GM04503 (cell line): ENCODE measurements at regions not wholly inside any gene's neighbourhood (a gene's known extent, or its start where the extent isn't known, plus 50 kb on each side); places are given as distances from the start of the nearest gene placed in this dataset.
"Not testable (repeated sequence)": the region's sequence is repeated elsewhere in the genome, so short reads cannot be mapped to it uniquely, and the experiment has no call there.

Experiments
- DNase-seq: peaks from one replicate; pipeline ENCODE4 v3.0.0-alpha.2; 2012; ENCODE audit warnings: low read depth

DNA sequence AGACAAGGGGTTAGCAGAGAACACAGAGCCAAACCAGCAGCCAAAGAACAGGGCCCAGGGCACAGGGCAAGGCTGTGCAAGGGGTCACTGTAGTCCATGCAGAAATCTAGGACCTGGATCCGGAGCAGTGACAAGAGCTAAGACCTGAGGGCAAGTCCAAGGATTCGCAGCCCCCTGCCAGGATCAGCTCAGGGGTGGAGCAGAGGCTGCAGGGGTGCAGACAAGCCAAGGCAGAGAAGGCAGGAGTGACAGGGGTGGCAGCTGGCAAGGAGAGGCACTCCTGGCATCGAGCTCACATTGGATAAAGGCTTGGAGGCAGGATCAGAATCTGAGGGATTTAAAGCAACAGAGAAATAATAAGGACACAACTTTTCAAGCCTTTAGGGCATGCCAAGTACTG lies 80.7 kb upstream of the NANOS1 start:
- no peak for DNase-seq

GRCh38 chr10:118950190-118950680 lies 79.3 kb upstream of the NANOS1 start:
- DNase-seq, result no peak

- no peak for DNase-seq
Measured at GRCh38 chr10:118950997-118951637, 78.4 kb upstream of the NANOS1 start.

- no peak for DNase-seq
Measured at GRCh38 chr10:118952493-118953295, 76.8 kb upstream of the NANOS1 start.

DNA sequence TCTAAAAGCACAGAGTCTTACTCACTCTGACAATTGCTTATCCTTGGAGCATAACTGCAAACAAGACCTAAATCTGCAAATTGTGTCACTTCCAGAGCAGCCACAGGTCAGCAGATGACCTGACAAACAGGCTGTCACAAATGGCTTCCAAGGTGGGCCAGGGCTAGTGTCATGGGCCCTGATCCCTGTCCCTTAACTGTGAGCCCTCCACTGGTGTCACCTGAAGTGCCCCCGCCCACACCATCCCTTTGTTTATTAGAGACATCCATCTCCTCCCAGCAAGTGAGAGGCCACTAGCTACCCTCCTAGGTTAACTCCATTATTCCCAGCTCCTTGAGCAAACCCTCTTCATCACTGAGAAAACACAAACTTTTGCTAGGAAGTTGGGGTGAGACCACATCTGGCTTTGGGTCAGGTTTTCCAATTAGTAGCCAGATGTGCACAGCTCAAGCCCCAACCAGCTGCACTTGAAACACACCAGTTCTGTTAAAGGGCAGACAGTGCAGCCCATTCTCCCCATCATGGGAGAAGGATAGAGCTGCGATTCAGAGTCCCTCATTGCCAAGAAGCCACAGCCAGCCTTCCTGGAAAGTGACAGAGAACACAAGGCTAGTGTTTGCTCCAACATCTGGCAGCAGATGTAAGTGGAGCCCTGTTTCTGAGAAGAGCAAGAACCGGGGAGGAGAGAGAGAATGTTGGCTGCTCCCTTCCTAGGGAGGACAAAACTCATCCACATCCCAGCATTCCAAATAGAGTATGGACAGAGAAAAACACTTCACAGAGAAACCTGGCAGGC lies 75.7 kb upstream of the NANOS1 start:
- no peak for DNase-seq

GRCh38 chr10:118955531-118955930 lies 74.0 kb upstream of the NANOS1 start:
- DNase-seq, result no peak

DNA sequence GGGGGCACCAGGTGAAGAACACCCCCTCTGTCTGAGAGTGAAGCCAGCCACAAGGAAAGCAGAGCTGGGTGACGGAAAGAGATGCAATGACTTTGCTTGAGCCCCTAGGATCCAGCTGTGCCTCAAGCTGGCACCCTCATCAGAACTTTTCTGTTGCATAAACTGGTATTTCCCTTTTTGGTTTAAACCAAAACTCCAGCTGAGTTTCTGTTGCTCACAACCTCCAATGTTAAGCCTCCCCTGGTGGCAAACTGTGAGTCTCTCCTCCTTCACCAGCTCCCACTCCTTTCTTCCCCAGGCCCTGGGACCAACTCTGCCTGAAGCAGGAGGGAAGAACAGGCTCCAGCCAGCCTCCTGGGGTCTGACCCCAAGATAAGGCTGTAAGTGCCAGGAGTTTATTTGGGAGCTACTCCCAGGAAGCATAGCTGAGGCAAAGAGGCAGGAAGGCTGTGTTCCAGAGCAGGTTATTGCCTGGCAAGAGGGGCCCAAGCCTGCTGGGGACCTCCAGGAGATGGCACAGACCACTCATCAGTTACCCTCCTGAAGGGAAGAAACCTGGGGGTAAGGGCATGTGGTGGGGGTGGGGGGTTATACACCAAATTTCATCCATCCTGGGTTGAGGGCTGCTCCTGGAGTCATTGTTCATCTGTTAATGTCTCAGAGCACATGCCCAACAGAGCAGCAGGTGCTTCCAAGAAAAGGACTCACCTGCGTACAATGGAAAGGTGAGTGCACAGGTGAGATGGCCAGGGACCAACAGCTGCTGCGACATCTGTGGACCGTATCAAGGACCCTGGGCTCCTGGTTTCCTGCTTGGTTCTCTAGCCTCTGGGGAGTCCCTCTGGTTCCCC lies 73.3 kb upstream of the NANOS1 start:
- DNase-seq, result no peak

DNA sequence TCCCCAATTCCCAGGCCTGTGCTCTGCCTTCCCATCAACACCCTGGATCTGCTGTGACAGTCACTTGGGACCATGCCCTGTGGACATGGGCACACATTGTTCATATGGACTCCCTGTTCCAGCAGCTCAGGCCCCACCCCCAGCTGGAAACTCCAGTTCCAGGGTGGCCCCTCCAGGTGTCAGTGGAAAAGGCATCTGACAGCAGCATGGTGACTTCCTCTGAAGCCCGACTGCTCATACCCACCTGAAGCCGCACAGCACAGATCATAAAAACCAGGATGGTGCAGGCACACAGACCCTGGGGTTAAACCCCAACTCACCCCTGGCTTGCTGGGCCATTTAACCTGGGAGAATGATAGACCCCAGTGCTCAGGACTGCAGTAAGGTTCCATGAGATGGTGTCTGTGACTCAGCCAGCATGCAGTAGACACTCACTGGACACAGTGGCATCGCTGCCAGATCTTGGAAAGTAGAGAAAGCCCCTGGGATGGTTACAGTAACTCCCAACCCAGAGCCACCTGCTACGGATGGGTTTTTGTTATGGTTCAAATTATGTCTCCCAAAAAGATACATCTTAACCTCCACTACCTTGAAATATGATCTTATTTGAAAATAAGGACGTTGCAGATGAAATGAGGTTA lies 72.6 kb upstream of the NANOS1 start:
- no peak for DNase-seq

- DNase-seq, result no peak
Measured at GRCh38 chr10:118957443-118957825, 72.1 kb upstream of the NANOS1 start.

DNA sequence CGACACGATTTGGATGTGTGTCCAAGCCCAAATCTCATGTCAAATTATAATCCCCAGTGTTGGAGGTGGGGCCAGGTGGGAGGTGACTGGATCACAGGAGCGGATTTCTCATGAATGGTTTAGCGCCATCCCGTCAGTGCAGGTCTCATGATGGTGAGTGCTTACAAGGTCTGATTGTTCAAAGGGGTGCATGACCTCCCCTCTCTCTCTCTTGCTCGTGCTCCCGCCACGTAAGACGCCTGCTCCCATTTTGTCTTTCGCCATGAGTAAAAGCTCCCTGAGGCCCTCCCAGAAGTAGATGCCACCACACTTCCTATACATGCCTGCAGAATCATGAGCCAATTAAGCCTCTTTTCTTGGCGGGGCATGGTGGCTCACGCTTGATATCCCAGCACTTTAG lies 71.5 kb upstream of the NANOS1 start:
- no peak for DNase-seq

DNA sequence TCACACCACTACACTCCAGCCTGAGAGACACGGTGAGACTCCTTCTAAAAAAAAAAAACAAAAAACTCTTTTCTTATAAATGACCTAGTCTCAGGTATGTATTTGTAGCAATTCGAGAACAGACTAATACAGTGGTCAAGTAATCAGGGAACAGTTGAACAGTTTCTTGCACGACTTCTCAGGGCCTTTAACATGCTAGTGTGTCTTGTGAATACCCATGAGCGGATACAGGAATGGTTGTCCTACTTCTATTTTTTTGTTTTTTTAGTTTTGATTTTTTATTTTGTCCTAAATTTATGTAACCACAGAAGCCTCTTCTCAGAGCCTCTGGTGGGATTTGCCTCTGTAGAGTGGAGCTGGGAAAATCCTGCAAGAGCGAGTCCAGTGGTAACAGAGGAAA lies 71.0 kb upstream of the NANOS1 start:
- DNase-seq, result no peak

DNA sequence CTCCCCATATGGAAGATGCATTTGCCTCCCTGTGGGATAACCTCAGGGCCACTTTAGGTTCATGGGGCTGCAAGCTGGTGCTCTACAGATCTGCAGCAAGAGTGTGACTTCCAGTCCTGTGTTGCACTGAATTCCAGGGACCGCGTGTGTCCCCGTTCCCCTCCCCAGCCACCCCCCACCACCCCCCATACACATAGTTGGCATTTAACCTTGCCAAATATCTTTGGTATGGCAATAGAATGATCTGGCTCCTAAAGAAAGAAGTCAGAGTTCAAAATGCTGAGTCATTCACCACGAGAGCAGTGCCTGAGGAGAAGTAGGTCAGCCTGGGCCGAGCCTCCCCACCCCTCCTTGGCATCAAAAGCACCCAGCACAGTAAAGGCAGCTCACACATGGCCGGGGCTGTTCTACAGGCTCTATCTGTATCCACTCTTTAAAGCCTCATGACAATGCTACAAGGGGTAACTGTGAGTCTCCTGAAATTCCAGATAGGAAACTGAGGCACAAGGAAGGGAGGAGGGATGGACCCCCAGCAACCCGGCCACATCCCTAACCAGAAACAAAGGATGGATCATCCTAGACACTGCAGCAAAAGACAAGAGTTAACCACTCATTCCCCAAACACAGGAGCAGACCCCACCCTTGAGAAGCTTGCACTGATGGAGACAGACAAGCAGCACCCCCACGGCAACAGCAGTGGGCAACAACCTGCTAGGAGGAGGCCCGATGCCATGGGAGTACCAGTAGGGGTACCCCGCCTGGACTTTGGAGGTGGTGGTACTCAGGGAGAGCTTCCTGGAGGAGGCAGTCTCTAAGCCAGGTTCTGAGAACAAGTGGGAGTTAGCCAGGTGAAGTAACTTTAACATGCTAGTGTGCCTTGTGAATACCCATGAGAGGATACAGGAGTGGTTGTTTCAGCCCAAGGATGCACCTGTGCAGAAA lies 70.3 kb upstream of the NANOS1 start:
- DNase-seq, result peak; percentile 48

GRCh38 chr10:118960157-118961090 lies 69.1 kb upstream of the NANOS1 start:
- DNase-seq, result no peak

GRCh38 chr10:118961436-118961835 lies 68.1 kb upstream of the NANOS1 start:
- no peak for DNase-seq

DNA sequence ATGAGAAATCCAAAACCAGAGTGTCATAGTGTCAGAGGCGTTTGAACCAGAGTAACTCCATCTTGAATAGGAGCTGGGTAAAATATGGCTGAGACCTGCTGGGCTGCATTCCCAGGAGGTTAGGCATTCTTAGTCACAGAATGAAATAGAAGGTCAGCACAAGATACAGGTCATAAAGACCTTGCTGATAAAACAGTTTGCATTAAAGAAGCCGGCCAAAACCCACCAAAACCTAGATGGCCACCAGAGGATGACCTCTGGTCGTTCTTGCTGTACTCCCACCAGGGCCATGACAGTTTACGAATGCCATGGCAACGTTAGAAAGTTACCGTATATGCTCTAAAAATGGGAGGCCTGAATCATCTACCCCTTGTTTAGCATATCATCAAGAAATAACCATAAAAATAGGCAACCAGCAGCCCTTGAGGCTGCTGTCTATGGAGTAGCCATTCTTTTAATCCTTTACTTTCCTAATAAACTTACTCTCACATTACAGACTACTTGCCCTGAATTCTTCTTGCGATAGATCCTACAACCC lies 67.1 kb upstream of the NANOS1 start:
- not testable (repeated sequence) for DNase-seq

GRCh38 chr10:118963341-118963740 lies 66.2 kb upstream of the NANOS1 start:
- DNase-seq, result no peak

- no peak for DNase-seq
Measured at GRCh38 chr10:118963933-118964332, 65.6 kb upstream of the NANOS1 start.

- DNase-seq, result not testable (repeated sequence)
Measured at GRCh38 chr10:118964476-118964875, 65.0 kb upstream of the NANOS1 start.

- no peak for DNase-seq
Measured at GRCh38 chr10:118965096-118965495, 64.4 kb upstream of the NANOS1 start.
